AML-193 (cell line): ENCODE measurements at regions not wholly inside any gene's neighbourhood (a gene's known extent, or its start where the extent isn't known, plus 50 kb on each side); places are given as distances from the start of the nearest gene placed in this dataset.
A peak's percentile ranks its signal among the peaks of the same experiment; 100 is the strongest.

Experiments used
- DNase-seq, 2 experiments: peaks; one replicate each; lab custom pipeline; 2025; lab: John Stamatoyannopoulos, UW

DNA sequence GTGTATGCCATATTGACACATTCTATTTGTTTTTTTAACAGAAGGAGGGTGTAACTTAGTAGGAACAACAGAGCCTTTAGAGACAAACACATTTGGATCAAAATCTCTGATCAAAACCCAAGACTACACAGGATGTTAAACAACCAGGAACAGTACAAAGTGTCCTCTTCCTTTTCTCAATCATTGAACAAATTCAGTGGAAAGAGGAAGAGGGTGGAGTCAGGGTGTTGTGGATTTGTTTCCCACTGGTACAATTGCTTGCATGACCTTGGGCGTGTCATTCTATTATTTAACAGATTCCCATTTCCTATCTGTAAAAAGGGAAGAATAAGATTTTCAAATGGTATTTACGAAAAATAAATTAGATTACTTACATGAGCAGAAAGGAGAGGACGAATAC is 1162.8 kb upstream of the PRKX start:
- DNase-seq = no peak

DNA sequence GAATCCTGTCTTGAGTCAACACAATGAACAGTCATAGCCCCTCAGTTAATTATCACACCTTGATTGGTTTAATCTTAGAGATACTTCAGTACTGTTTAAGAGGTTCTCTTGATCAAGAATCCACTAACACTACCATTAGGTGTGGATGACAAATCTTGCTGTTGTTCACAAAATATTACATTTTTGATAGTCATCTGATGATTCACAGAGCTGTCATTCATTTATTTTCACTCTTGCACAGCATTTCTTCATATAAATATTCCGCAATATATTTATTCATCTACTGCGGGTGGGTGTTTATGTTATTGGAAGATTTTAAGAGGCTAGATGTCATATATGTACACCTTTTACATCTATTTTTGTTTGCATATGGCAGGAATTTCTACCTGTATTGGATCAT is 1138.1 kb upstream of the PRKX start:
- no peak for DNase-seq

DNA sequence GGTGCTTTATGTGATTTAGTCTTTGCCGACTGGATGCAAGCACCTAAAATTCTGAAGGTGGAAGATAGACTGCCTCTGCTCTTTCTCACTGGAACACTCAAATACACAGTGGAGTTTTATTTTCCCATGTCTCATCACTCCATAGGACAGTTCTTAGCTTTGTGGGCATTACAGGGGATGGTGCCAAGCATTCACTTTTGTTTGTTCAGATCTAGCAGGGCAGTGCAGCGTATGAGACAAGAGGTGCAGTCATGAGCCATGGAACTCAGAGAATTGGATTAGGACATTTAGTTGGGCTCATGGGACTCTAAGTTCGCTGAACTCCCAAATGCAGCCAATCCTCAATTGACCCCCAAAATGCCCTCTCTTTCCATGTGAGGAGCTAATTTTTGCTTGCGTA is 1136.9 kb upstream of the PRKX start:
- DNase-seq = no peak

DNA sequence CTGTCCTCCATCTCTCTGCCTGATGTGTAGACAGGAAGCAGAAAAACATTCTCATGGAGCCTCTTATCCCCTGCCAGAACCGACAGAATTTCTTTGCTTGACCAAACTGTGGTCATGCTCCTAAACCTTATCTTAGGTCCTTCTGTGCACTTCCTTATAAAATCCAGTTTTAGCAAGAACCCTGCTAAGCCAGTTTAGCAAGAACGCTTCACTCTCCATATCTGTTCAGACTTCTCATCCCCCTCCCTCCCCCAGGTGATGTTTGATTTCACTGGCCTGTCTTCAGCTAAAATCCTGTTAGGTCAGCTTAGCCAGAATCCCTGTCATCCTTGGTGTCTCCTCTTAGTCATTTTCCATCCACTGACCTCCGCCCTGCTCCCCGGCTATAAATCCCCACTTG is 1130.9 kb upstream of the PRKX start:
- no peak for DNase-seq

DNA sequence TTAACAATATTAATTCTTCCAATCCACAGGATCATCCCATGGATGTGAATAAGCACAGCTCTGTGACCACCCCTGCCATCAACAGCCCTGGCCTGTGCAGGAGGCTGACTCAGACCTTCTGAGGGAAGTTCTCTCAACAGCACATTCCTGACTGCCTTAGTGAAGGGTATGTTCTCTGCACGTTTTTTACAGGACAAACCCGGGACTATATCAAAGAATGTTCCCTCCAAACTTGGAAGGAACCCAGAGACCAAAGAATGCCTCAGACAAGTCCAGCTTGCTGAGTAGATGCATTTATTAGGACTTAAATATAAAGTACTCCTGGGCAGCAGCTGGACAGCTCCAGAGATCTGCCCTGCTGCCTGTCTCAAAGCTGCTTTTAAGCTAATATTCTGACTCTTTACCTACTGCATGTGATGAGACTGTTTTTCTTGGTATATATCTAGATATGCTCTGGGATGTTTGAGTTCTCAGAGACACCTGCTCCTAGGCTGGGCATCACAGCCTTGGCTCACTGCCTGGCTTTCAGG is 1127.8 kb upstream of the PRKX start:
- DNase-seq = no peak

DNA sequence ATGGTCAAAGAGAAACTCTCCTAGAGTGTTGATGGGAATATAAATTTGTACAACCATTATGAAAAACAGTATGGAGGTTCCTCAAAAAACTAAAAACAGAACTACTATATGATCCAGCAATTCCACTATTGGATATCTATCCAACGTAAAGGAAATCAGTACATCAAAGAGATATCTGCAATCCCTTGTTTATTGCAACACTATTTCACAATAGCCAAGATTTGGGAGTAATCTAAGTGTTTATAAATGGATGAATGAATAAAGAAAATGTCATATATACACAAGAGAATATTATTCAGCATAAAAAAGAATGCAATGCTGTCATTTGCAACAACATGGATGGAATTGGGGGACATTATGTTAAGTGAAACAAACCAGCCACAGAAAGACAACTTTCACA is 1118.1 kb upstream of the PRKX start:
- DNase-seq = no peak

DNA sequence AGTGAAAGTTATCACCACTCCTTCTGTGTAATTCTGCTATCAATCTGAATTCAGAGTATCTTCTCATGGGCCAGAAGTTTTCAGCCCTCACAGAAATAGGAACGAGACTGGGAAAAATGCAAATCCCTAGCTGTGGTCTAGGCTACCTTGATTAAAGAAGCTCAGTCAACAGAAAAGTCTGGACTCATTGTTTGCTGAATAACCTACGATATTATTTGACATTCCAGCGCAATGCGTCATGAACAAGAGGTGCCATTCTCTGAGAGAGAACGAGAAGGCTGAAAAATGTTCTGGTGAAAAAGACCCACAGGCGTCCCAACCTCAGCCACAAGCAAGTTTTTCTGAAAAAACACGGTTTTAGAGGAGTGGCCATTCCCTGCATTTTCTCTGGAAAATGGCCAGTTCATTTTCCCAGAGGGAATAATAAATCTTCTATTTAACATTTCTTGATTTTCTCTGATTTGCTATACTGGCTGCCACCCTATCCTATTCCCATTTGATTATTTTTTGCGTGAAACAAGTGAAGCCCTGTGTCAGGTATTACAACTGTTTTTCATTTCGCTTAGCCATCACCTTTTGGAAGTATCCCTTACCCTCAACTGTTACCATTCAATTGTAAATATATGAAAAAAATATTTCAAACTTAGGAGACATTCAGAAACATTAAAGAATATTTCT is 1117.6 kb upstream of the PRKX start:
- no peak for DNase-seq

DNA sequence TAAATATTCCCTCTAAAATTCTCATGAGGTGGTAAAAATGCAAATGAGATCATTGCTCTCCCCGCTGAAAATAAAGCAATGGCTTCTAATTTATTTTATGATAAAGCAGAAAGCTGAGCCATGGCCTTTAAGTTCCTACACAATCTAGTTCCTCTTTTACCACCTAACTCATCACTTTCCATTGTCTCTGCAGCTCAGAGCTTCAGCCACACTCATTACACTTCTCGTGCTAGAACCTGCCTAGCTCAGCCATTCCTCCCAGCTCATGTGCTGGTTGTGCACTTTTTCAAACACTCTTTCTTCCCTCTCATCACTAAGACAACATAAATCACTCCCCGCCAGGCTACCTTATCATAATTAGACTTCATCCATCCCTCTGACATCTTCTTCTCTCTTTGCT is 1112.1 kb upstream of the PRKX start:
- DNase-seq = no peak

DNA sequence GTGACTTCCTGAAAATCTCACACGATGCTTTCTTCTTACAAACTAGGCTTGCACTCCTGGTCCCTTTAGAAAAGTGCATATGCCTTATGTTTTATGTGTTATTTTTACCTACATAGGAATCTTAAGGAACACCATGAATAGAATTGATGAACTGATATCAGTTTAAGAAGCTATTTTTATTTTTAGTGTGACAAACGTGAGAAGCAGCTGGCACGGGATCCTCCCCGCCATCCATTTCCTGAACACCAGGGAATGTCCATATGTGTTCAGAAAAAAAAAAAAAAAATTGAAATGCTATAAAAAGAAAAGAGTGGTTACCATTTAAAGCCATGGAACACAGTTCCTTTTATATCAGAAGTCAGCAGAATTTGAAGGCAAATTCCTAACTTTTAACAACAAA is 1096.1 kb upstream of the PRKX start:
- DNase-seq = no peak

DNA sequence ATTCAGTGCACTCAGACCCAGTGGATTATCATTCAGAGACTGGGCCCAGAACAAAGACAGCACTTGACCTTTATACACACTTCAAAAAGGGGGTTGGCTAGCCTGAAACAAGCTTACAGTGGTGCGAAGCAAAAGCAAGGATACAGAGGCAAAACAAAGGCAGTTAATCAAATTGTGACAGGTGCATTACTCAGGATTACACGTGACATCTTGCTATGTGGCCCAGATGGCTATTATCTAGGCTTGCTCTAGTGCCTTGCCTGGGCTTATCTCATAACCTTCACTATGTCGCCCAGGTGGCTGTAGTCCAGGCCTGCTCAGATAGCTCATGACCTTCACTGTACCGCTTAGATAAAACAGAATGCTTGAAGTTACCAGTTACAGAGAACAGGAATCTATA is 1092.1 kb upstream of the PRKX start:
- no peak for DNase-seq

DNA sequence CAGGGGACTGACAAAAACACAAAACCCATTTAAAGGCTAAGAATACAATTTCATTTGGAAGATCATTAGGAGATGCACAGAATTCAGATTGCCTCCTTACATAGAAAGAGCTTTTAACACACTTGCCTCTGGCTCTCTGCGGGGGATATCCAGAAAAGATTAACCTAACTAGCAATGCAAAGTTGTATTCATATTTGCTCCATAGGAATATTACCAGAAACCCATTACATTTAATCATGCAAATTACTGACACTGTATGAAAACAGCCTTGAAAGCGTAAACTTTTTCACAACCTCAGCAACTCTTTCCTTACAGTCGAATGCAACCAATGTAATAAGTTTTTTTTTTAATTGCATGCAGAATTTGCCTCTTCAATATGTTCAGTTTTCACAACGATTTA is 1087.3 kb upstream of the PRKX start:
- no peak for DNase-seq

DNA sequence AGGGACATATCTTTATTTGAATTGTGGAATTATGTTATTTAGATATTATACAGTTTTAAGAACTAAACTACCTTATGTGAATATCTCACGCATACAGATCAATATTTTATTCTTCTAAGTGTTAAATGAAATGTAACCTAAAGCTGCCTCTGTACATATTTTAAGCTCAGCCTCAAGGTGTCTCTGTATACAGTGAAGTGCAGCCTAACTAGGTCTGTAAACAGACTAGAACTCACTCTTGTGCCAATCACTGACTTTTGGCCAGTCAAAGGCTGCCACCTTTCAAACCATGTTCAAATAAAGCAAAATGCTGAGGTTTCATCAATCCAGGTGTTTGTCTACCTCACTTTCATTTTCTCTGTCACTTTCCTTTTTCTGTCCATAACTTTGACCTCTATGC is 1074.5 kb upstream of the PRKX start:
- DNase-seq = no peak

DNA sequence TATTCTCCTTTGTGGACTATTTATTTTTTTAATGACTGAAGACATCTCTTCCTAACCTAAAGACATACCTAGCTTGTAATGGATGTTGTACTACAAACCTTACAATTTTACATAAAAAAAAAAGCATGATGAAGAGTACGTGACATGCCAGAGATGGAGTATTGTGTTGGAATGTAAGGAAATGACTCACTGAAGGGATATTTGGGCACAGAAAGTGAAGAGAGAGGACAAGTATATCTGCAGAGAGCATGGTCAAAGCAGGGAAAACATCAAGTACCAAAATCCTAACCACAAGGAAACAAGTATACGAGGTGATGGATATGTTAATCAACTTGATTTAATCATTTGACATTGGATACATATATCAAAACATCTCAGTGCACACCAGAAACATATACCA is 1051.4 kb upstream of the PRKX start:
- no peak for DNase-seq

DNA sequence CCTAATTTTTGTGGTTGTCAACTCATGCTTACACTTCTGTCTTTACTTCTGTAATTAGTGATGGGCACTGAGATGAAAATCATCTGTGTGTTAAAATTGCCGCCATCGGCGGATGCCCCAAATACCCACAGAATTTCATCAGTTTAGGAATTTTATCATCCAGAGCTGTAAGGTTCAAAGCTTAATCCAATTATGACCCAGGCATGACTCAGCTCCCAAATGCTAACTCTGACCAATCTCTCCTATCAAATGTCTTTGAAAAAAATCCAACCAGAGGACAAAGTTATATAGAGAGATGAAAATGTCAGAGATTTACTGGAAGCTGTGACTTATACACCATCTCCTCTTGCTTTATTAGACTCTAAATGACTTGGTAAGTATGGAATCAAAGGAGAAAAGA is 1048.7 kb upstream of the PRKX start:
- DNase-seq = no peak

DNA sequence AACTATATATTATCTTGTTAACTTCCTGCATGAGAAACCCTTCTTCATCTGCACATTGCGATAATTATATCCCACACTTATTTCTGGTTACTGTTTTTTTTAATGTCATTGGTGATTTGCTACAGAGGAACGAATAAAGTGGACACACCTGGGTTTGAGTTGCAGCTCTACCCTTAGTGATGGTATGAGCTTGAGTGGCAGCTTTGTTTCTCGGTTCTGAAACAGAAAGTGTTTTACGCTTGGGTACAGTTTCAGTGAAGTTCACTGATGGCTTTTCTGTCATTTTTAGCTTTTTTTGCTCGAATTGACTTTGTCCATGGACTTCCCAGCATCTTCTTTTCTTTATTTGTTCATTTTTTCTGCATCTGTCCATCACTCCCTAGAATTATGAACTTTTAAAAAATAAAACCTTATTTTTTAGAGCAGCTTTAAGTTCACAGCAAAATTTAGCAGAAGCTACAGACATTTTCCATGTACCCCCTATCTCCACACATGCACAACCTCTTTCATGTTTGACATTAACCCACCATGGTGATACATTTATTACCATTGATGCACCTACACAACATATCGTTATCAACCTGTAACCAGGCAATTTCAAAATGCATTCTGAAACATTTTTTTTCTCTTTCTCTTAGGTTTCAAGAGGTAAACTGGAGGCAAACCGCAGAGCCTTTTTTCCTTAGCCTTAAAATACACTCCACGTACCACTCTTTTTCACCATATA is 1041.6 kb upstream of the PRKX start:
- DNase-seq = no peak

DNA sequence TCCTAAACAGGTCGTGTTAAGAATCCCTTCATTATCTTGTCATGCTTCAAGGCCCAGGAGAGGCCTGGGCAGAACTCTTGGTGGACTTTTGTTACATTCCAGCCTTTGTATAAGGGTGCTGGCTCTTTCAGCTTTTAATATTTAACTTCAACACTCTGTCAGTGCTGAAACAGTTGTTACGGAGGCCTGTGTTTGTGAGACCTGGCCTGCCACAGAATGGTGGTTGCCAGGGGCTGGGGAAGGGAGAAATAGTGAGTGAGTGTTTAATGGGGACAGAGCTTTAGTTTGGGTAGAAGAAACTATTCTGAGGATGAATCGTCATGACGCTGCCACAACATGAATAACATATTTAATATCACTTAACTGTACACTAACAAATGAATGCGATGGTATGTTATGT is 1027.6 kb upstream of the PRKX start:
- no peak for DNase-seq

DNA sequence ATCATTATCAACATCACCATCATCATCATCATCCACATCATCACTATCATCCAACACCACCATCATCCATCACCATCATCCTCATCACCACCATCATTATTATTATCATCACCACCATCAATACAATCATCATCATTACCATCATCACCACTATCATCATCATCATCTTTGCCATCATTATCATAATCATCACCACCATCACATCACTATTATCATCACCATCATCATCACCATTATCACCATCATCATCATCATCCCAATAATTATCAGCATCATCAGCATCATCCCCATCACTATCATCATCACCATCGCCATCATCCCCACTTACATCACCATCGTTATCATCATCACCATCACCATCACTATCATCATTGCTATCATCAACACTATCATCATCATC is 1021.9 kb upstream of the PRKX start:
- no peak for DNase-seq

DNA sequence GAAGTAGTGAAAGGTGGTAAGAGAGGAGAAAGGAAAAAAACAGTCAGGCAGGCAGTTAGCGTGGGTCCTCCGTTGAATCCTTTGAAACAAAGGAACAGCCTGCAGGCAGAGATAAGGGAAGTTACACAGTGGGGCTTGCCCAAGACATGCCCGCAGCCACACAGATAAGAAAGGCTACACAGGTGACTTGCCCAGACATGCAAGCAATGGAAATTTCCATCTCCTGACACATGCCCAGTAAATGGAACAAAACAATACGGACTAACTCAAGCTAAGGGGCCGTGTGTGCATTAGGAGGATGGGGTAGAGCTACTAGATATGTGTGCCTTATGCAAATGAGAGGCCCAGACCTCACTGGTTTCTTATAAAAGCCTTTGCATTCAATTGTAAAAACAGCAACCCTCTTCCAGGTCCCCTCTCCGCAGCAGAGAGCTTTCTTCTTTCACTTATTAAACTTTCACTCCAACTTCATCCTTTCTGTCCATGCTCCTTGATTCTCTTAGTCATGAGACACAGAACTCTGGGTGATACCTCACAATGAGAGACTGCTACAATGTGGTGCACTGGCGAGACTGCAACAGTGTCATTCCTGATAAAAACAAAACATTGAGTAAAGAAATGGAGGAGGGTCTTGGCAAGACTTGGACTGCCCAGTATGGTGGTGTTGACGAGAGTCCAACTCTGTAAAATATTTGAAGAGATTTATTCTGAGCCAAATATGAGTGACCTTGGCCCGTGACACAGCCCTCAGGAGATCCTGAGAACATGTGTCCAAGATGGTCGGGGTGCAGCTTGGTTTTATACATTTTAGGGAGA is 997.4 kb upstream of the PRKX start:
- DNase-seq = peak; percentile 45 to 54

DNA sequence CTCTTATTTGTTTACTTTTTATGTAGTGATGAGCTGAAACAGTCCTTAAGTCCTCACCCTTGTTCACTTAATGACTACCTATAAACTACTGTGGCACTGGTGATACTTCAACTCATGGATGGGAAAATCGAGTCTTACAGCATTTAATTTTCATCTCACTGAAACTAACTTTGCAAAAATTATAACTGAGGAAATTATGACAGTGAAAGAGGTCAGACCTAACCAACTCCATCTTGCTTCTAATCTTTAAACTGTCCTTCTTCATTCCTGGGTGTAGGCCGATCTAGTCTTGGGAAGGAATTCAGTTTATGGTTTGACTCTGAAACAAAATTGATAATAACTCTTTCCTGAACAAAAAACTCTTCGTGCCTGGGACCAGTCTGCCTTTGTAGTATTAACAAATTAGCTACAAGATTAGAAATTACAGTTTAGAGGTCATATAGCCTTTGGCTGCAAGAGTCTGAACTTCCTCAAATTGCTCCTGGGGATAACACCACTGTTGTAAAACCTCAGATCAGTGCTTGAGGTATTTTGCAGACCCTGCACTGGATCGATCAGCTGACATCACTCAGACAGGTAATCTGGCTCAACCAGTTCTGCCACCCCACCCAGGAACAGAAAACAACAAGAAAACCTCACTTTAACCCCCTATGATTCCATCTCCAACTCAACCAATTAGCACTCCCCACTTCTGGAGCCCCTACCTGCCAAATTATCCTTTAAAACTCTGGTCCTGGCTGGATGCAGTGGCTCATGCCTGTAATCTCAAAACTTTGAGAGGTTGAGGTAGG is 995.7 kb upstream of the PRKX start:
- DNase-seq = no peak

DNA sequence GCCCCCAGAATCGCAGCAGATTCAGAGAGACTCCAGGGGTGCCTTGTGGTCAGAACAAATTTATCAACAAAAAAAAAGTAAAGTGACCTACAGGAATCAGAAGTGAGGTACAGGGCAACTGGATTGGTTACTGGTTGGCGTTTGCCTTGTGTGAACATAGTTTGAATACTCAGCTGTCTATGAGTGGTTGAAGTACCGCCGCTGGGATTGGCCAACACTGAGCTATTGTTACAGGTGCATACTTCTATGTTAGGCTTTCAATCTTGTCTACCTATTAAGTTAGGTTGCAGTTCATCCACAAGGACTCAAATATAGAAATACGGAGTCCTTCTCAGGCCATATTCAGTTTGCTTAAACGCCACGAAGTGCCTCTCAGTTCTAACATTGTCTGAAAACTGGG is 993.5 kb upstream of the PRKX start:
- DNase-seq = no peak

DNA sequence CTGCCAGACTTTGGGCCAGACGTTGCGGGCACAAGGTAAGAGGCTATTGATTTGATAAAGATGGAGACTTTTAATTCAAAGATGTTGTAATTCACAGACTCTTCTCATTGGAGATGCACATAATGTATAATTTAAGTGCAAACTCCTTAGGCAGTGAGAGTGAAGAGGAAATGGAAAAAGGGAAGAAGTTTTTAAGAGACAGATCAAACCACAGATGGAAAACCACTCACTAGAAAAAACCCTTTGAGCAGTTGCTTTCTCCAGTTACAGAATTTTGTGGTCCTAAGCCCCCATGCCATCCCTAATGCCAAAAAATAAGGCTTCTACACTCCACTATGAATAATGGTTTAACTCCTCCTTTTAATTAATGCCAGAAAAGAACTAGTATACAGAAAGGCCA is 977.1 kb upstream of the PRKX start:
- peak in 1 of 2 experiments; percentile 2 for DNase-seq

DNA sequence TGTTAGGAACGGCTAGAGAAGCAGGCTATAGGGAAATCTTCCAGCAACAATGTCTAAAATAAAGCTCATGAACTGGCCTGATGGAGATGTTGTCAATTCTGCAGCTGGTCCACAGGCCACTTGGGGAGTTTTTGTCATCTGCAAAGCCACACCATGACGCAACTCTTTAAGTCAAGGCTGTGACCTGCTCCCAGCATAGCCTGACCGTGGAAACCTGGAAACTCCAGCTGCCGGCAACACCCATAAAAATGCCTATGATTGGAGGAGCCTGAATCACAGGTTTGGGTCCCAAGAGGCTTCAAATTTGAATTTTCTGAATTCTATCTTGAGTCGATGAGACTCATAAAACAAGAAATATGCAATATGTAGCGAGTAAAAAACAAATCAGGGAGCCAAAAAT is 969.2 kb upstream of the PRKX start:
- DNase-seq = no peak
